ENCODE measurements at regions not wholly inside any gene's neighbourhood (a gene's known extent, or its start where the extent isn't known, plus 50 kb on each side); places are given as distances from the start of the nearest gene placed in this dataset.

DNA sequence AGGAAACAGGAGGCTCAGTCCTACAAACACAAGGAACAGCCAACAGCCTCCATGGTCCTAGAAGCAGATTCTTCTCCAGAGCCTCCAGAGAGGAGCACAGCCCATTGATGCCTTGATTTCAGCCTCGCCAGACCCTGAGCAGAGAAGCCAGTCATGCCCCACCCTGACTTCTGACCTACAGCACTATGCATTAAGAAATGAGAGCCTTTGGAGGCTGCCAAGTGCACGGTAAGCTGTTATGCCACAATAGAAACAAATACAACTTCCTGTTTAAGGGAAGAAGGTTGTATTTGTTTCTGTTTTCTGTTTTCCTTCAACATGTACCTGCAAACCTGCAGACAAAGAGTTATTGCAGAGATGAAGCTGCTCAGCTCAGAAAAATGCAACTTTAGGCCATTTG, 181.3 kb upstream of the AGAP1 start:
- no peaks in the 10 kb centered on the region for H3K9me3 ChIP-seq (ENCODE audit: low read depth)
- no peaks in the 10 kb centered on the region for H3K27me3 ChIP-seq
- TF ChIP-seq CTCF (IDR thresholded peaks at IDR 0.05; ENCODE audit: poor library complexity) (no peak), EZH2 (IDR thresholded peaks at IDR 0.05; ENCODE audit: borderline replicate concordance) (no peak), EZH2phosphoT487 (IDR thresholded peaks at IDR 0.05; ENCODE audit: low read depth, severe bottlenecking, unreplicated experiment) (no peak)
- 65% methylated on average over 2 of the region's 2 CpGs for WGBS (ENCODE audit: low lambda C conversion rate, missing lambda C conversion rate)
- no peak overlapping the region for H3K4me3 ChIP-seq
- no peaks in the 10 kb centered on the region for H4K20me1 ChIP-seq (ENCODE audit: insufficient read depth, poor library complexity, severe bottlenecking)
- H3K27ac ChIP-seq = no peak overlapping the region
- no peaks in the 10 kb centered on the region for H3K4me1 ChIP-seq (ENCODE audit: insufficient read depth)
- no peak for DNase-seq (ENCODE audit: low spot score)
- no peaks in the 10 kb centered on the region for H3K36me3 ChIP-seq (replicated peaks; ENCODE audit: insufficient read depth, low read depth)
- H3K9me2 ChIP-seq (replicated peaks; ENCODE audit: insufficient read depth) = no peaks in the 10 kb centered on the region
- H2AFZ ChIP-seq = no peak overlapping the region
- no peaks in the 10 kb centered on the region for H3K79me2 ChIP-seq
- H3K4me2 ChIP-seq = no peak overlapping the region

DNA sequence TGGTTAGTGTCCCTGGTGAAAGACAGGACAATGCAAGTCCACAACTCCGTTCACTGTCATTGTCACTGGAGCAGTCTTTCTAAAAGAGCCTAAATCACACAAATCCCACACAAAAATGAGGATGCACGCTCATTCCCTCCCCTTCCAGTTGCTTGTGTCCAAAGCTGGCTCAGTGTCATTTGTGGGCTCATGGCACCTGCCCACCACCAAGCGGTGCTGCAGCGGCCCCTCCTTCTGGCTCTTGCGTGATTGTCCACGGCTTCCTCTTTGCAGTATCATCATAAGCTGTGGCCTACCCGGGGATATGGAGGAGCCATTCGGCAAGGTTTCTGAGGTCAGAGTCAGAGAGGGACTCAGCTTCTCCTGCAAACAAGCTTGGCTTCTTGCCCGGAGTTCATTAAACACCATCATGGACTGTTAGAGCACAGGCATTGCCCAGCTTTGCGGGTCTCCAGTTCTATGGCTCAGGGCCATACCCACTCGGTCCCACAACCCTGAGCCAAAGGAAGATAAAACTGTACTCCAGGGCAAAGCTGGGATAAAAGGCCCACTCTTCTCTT, 179.4 kb upstream of the AGAP1 start:
- H2AFZ ChIP-seq = no peak overlapping the region
- no peak for DNase-seq (ENCODE audit: low spot score)
- H3K4me2 ChIP-seq = no peak overlapping the region
- H3K9me2 ChIP-seq (replicated peaks; ENCODE audit: insufficient read depth) = no peaks in the 10 kb centered on the region
- no peaks in the 10 kb centered on the region for H3K36me3 ChIP-seq (replicated peaks; ENCODE audit: insufficient read depth, low read depth)
- no peak overlapping the region for H3K27ac ChIP-seq
- H4K20me1 ChIP-seq (ENCODE audit: insufficient read depth, poor library complexity, severe bottlenecking) = no peaks in the 10 kb centered on the region
- H3K27me3 ChIP-seq = no peaks in the 10 kb centered on the region
- WGBS (ENCODE audit: low lambda C conversion rate, missing lambda C conversion rate) = 76% methylated on average over 11 of the region's 11 CpGs
- no peak overlapping the region for H3K4me3 ChIP-seq
- no peak for TF ChIP-seq EZH2phosphoT487 (IDR thresholded peaks at IDR 0.05; ENCODE audit: low read depth, severe bottlenecking, unreplicated experiment)
- TF ChIP-seq CTCF (IDR thresholded peaks at IDR 0.05; ENCODE audit: poor library complexity) = no peak
- TF ChIP-seq EZH2 (IDR thresholded peaks at IDR 0.05; ENCODE audit: borderline replicate concordance) = no peak
- H3K9me3 ChIP-seq (ENCODE audit: low read depth) = no peaks in the 10 kb centered on the region
- no peaks in the 10 kb centered on the region for H3K4me1 ChIP-seq (ENCODE audit: insufficient read depth)
- H3K79me2 ChIP-seq = no peaks in the 10 kb centered on the region

DNA sequence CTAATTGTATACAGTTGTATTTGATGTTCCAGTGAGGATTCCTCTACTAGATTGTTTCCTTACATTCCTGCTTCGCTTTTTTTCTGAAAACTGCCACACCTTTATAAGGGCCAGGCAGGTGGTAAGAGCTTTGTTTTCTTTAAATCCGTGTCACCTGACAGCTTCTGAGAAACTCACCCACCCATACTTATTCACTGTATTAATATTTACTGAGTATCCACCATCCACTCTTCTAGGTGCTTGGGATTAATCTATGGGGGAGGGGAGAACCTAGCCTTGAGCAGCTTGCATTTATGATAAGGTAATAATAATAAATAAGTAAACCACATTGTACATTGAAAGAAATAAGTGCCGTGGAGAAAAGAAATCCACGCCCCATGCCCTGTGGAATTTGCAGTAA, 174.7 kb upstream of the AGAP1 start:
- Histone ChIP-seq H3K4me1 (ENCODE audit: insufficient read depth) (no peaks in the 10 kb centered on the region), H3K27ac (peak overlapping the region; percentile 31), H4K20me1 (ENCODE audit: insufficient read depth, poor library complexity, severe bottlenecking) (no peaks in the 10 kb centered on the region), H3K4me3 (no peak overlapping the region), H3K36me3 (replicated peaks; ENCODE audit: insufficient read depth, low read depth) (no peaks in the 10 kb centered on the region), H3K79me2 (no peaks in the 10 kb centered on the region), H3K9me3 (ENCODE audit: low read depth) (no peaks in the 10 kb centered on the region), H3K9me2 (replicated peaks; ENCODE audit: insufficient read depth) (no peaks in the 10 kb centered on the region), H2AFZ (no peak overlapping the region), H3K27me3 (no peaks in the 10 kb centered on the region), H3K4me2 (no peak overlapping the region)
- 59% methylated on average over 4 of the region's 4 CpGs for WGBS (ENCODE audit: low lambda C conversion rate, missing lambda C conversion rate)
- DNase-seq (ENCODE audit: low spot score) = no peak
- no peak for TF ChIP-seq EZH2 (IDR thresholded peaks at IDR 0.05; ENCODE audit: borderline replicate concordance)
- TF ChIP-seq CTCF (IDR thresholded peaks at IDR 0.05; ENCODE audit: poor library complexity) = no peak
- TF ChIP-seq EZH2phosphoT487 (IDR thresholded peaks at IDR 0.05; ENCODE audit: low read depth, severe bottlenecking, unreplicated experiment) = no peak

DNA sequence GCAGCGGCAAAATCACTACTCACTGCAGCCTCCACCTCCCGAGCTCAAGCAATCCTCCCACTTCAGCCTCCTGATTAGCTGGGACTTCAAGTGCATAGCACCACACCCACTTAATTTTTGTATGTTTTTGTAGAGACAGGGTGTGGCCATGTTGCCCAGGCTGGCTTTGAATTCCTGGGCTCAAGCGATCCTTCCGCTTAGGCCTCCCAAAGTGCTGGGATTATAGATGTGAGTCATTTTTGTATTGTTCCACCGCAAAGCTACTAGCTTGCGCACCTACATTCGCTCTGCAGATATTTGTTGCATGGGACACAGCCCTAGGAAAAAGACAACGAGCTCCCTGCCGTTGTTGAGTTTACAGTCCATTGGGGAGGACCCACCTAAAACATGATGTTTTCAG, 173.5 kb upstream of the AGAP1 start:
- no peak for TF ChIP-seq EZH2phosphoT487 (IDR thresholded peaks at IDR 0.05; ENCODE audit: low read depth, severe bottlenecking, unreplicated experiment)
- TF ChIP-seq CTCF (IDR thresholded peaks at IDR 0.05; ENCODE audit: poor library complexity) = no peak
- TF ChIP-seq EZH2 (IDR thresholded peaks at IDR 0.05; ENCODE audit: borderline replicate concordance) = no peak
- H3K9me3 ChIP-seq (ENCODE audit: low read depth) = no peaks in the 10 kb centered on the region
- no peak overlapping the region for H3K27ac ChIP-seq
- H3K79me2 ChIP-seq = no peaks in the 10 kb centered on the region
- no peak overlapping the region for H3K4me3 ChIP-seq
- H3K9me2 ChIP-seq (replicated peaks; ENCODE audit: insufficient read depth) = no peaks in the 10 kb centered on the region
- H4K20me1 ChIP-seq (ENCODE audit: insufficient read depth, poor library complexity, severe bottlenecking) = no peaks in the 10 kb centered on the region
- WGBS (ENCODE audit: low lambda C conversion rate, missing lambda C conversion rate) = 95% methylated on average over 9 of the region's 9 CpGs
- H3K4me2 ChIP-seq = no peak overlapping the region
- H3K27me3 ChIP-seq = no peaks in the 10 kb centered on the region
- H3K36me3 ChIP-seq (replicated peaks; ENCODE audit: insufficient read depth, low read depth) = no peaks in the 10 kb centered on the region
- DNase-seq (ENCODE audit: low spot score) = no peak
- no peaks in the 10 kb centered on the region for H3K4me1 ChIP-seq (ENCODE audit: insufficient read depth)
- H2AFZ ChIP-seq = no peak overlapping the region

All from hepatocyte (in vitro differentiated cells).